HCT116 (cell line): ENCODE measurements at regions not wholly inside any gene's neighbourhood (a gene's known extent, or its start where the extent isn't known, plus 50 kb on each side); places are given as distances from the start of the nearest gene placed in this dataset.

Experiments
- EZH2phosphoT487 ChIP-seq: fragments of 200-600 bp; IDR thresholded peaks from 2 replicates; pipeline ENCODE4 v1.6.1; 2018; ENCODE audit warnings: antibody characterized with exemption, borderline replicate concordance
- POLR2A ChIP-seq: IDR thresholded peaks from 2 replicates; pipeline ENCODE4 v1.7.0; 2011; ENCODE audit warnings: borderline replicate concordance; ENCODE audit not compliant: insufficient read depth, insufficient read length; ENCODE audit errors: extremely low read depth
- TF ChIP-seq, protein P1 (sequence below), 3 experiments: fragments of 200-600 bp in 1 of 3; sonication (generic) in 1 of 3; IDR thresholded peaks in 2 of 3; conservative IDR thresholded peaks in 1 of 3; 2 replicates each; pipeline ENCODE4 v1.5.1; 2012 to 2017; ENCODE audit warnings: low read depth in 2 of 3, low read length in 2 of 3, antibody characterized with exemption in 1 of 3, borderline replicate concordance in 1 of 3, control low read depth in 1 of 3, mild to moderate bottlenecking in 1 of 3, mixed read lengths in 1 of 3, mixed run types in 1 of 3, moderate library complexity in 1 of 3; ENCODE audit not compliant: insufficient read depth in 1 of 3

DNA sequence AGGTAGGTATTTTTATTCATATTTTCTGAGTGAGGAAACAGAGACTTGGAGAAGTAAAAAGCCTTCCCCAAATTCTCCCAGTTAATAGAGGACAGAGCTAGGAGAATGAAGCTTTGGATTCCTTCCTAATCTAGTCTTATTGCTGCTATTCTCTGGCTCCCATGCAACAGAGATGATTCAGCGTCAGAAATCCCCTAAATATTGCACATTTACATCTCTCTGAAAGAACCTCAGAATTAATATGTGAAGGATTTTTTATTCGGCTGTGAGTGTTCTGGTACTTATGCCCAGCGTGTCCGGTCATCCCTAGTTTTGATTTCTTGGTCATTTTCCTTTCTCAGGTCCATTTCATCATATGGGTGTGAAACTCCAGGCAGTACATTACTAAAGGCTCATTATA is 91.2 kb upstream of the SESTD1 start:
- TF ChIP-seq EZH2phosphoT487: no peak
- no peak for TF ChIP-seq POLR2A
- TF ChIP-seq, protein P1, sequence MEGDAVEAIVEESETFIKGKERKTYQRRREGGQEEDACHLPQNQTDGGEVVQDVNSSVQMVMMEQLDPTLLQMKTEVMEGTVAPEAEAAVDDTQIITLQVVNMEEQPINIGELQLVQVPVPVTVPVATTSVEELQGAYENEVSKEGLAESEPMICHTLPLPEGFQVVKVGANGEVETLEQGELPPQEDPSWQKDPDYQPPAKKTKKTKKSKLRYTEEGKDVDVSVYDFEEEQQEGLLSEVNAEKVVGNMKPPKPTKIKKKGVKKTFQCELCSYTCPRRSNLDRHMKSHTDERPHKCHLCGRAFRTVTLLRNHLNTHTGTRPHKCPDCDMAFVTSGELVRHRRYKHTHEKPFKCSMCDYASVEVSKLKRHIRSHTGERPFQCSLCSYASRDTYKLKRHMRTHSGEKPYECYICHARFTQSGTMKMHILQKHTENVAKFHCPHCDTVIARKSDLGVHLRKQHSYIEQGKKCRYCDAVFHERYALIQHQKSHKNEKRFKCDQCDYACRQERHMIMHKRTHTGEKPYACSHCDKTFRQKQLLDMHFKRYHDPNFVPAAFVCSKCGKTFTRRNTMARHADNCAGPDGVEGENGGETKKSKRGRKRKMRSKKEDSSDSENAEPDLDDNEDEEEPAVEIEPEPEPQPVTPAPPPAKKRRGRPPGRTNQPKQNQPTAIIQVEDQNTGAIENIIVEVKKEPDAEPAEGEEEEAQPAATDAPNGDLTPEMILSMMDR (IDR thresholded peaks at IDR 0.05 in 2 of 3, conservative IDR thresholded peaks at IDR 0.05 in 1 of 3; ENCODE audit: borderline replicate concordance in 1 of 3, insufficient read depth in 1 of 3, low read depth in 2 of 3, low read length in 2 of 3): no peak
